ENCODE measurements at regions not wholly inside any gene's neighbourhood (a gene's known extent, or its start where the extent isn't known, plus 50 kb on each side); places are given as distances from the start of the nearest gene placed in this dataset.

DNA sequence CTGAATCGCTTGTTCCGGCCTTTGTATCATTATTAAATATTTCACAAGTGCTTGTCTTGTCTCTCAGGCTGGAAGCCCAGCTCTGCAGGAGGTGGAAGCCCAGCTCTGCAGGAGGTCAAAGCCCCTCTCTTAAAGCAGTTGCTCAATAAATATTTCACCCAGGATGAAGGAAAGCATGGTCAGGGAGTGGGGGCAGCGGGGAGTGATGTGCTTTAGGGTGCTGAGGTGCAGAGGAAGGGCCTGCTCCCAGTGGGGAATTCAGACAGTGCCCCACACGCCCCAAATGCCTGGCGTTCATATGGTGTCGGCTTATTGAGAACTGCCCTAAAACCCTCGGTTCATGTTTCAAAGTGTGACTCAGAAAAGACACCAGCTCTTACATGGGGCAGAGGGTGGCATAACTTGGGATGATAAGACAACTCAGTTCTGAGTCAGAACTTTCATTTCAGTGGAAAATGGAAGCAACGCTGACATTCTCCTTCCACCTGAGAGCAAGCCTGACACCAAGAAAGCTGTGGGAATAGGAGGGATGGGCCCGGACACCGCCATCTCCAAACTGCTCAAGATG lies 114.3 kb upstream of the DAP start:
- DNase-seq, result no peak

DNA sequence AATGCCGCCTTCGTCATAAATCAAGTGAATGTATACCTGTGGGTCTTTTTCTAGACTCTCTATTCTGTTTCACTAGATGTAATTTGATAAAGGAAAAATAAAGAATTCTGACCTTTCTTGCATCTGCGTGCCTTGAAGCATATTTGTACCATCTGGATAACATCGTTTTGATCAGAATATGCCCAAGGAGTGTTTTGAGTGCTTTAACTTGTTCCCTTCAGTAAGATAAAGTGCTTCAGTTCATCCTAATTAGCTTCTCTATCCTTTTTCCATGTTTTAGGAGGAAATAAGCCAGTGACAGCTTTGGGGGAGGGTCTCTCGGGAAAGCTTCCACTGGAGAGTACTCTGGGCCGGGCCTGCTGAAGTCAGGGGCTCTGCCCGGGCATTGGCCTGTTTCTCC lies 113.5 kb upstream of the DAP start:
- DNase-seq, result no peak

DNA sequence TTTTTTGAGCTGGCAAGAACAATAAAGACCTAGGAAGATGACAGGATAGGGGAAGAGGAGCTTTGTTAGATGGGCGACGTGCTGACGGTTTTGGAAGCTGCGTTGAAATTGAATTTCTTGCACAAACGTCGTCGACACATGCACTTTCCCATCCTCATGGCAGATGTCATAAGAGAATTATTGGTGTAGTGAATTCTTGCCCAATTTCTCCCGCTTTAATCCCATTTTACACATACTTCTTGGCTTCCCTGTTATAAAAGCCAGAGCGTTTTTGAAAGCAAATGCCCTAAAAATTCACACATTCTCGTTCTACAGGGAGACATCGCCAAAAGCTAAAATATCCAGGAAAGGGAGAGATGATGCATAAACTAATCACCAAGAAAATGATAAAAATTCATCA lies 109.8 kb upstream of the DAP start:
- no peak for DNase-seq

DNA sequence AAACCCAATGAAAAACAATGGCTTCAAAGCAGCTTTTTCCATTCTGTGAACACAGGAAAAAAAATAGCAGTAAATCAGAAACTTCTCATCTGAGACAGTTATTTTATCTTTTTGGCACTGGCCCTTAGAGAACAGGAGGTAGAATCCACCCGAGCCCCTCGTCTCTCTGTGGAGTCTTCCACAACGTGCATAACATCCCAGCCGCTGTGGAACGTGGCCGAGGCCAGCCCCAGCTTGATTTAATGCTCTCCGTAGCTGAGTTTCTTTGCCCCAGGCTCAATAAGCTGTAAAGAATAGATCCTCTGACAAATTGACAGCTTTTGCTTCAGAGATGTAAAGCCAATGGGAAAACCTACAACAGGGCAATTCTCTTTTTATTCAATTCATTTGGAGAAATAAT lies 107.9 kb upstream of the DAP start:
- no peak for DNase-seq

DNA sequence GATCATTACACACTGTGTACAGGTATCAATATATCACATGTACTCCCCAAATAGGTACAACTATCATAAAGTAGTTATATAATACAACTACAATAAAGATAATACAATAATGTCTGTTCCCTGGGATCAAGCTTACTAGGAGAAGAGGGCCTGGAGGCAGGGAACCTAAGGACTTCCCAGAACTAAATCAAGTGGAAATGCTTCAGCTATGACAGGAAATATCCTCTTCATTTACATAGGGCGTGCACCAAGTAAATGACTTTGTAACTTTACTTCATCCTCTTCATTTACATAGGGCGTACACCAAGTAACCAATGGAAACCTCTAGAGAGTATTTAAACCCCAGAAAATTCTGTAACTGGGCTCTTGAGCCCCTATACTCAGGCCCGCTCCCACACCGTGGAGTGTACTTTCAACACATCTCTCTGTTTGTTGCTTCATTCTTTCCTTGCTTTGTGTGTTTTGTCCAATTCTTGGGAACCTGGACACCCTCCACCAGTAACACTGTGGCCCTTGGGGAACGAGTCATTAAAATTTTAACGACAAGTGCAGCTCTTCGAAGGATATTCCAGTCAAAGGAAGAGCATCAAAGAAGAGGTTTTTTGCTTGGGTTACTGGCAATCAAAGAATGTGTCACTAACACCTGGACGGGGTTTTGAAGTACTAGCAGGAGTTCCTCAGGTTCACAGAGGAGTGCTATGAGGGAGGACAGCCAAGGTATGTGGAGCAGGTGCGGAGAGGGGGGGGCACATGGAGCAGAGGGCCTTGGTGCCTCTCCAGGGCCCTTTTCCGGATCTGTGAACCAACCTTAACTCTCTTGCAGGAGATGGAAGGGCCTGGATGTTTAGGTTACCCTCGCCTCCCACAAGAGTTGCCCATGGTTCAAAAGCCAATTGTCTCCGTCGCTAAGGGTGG lies 106.6 kb upstream of the DAP start:
- no peak for DNase-seq

- no peak for DNase-seq
Measured at GRCh38 chr5:10866913-10867312, 105.9 kb upstream of the DAP start.

GRCh38 chr5:10863763-10864383 lies 102.8 kb upstream of the DAP start:
- no peak for DNase-seq

GRCh38 chr5:10862085-10862484 lies 101.1 kb upstream of the DAP start:
- no peak for DNase-seq

GRCh38 chr5:10861423-10861790 lies 100.4 kb upstream of the DAP start:
- DNase-seq, result no peak

GRCh38 chr5:10860645-10861422 lies 99.8 kb upstream of the DAP start:
- DNase-seq, result no peak

GRCh38 chr5:10860196-10860543 lies 99.1 kb upstream of the DAP start:
- DNase-seq, result no peak

DNA sequence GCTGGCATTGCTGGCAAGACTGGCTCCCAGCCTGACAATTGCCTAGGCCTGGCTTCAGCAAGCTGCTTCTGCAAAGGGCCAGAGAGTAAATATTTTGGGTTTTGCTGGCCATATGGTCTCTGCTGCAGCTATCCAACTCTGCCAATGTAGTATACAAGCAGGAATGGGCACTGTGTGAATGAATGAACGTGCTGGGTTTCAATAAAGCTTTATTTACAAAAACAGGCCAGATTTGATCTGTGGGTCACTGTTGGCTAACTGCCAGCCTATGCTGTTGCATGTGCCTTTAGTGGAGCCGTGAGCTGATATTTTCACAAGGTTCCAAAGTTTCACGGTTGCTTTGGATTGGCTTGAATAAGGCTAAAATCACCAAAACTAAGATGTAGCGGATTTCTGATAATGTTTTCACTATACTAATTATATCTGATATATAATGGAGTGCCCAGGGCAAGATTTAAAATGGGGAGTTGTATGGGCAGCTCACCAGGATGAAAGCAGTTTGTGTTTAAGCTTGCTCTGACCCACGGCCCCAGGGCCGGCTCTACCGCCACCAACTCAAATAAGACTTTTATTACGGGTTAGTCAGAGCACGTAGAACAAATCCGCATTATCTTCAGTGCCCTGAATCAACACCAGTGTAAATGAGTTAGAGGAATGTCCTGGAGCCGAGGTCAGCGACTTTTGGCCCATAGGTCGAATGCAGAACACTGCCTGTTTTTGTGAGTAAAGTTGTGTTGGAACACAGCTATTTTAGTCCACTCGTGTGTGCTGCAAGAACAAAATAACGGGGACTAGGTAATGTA lies 98.6 kb upstream of the DAP start:
- no peak for DNase-seq

- DNase-seq, result no peak
Measured at GRCh38 chr5:10858945-10859344, 97.9 kb upstream of the DAP start.

DNA sequence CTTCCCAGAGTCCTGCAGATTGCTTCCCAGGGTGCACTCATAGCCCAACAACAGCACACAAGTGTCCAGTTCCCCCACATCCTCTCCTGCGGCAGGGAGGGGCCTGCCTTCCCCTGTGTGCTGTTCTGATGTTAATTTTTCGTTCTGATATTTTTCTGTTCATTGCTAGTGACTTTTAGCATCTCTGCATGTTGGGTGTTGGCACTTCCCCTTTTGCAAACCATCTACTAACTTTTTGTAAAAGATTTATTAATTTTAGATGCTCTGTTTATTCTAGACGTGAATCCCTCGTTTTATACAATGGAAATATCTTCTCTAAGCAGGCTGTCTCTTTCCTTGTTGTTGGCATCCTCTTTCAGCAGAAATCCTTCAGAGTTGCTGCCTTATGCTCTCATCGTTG lies 97.3 kb upstream of the DAP start:
- DNase-seq, result no peak

DNA sequence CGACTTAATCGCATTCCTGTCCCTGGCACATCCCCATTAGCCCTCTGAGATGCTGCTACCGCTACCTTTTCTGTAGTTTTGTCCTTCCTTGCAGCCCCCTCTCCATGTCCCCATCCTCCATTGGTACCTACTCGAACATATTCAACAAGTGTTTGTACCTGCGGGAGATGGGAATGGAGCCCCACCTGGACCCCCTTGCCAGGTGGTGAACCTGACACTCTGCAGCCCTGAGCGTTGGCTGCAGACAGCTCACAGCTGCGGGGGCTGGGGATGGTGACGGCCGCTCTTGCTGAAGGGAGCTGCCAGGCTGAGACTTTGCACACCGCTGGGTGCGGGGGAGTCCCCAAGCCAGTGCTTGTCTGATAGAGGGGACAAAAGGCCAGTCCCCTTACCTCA lies 96.3 kb upstream of the DAP start:
- DNase-seq, result no peak

DNA sequence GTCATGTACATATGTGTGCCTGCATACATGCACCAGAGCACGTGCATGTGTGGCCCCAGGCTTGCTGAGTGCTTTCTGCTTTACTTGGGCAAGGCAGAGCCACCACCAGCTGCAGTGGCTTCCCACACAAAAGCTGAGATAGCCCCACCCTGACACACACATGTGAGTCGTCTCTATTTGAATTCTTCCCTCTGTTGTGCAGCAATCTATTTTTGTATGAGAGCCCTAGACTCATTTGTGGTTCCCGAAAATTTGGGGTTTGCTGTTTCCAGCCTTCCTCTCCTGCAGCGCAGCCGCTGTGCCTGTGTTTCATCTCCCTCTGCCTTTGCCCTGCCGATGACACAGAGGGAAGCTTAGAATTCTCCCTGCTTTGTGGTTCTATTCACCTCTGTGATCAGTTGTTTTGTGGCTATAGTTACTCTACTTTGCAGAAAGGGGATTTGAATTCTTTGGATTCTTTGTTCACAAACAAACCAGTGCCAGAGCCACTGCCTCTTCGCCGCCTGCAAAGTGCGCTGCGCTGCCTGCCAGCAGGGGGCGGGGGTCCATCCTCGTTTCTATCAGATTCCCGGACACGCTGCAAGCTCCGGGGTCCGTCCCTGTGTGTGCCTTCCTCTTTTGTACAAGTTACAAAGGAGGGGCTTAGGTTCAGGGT lies 95.8 kb upstream of the DAP start:
- peak; percentile 67 for DNase-seq

DNA sequence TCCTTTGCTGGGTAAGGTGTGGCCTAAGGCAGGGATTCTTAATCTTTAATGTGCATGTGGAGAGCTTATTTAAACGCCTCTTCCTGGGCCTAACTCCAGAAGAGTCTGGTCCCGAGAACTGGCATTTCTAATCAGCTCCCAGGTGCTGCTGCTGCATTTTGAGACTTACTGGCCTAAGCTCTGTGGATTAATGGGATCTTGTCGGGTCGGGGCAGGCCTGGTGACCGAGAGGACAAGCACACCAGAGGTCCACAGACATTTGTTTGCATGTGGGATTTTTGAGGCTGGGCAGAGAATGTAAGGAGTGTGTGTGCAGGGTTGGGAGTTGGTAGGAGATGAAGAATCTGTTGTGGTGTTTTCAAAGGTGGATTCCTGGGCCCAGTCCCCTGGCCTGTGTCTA lies 95.0 kb upstream of the DAP start:
- DNase-seq, result no peak

DNA sequence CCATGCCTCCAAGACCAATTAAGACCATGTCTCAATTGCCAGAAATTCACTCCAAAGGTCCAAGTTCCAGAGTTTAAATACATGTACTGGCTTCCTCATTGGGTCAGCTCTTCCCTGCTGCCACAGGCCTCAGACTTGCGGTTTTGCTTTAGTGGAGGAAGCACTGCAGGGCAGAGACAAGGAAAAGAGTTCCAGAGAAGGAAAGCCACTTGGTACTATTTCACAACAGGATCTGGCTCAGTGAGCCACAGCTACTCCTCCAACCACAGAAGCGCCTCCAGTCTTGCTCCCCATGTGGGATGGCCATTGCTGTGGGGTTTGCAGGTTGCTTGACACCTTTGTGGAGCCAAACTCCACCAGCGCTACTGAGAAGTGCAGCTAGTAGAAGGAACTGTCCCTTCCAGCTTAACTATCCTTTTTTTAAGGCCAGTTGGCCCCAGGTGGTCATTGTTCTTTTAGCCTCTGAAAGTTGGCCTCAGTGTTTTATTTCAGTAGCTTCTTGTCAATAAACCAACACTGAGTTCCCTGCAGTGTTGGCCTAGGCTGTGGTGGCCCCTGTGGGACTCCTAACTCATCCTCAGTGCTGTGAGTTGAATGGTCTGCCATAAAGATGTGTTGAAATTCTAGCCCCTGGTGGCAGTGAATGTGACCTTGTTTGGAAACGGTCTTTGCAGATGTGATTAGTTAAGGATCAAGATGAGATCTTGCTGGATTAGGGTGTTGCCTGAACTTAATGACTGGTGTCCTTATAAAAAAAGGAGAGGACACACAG lies 93.7 kb upstream of the DAP start:
- DNase-seq, result no peak

DNA sequence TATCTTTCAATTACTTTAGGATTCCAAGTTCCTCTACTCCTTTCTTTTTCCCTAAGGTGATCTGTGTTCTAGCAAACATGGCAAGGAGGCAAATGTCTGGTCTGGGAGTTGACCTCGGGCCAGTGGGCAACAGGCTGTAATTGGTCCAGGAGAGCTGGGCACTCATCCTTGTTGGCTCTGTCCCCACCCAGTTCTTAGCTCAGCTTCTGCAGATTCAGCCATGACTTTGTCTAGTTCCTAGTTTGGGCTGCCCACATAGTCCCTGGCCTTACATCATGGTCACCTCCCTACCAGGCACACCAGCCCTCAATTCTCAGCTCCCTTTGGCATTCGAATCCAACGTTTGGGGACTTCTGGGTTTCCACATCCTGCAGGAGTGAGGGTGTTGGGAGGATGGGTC lies 92.1 kb upstream of the DAP start:
- no peak for DNase-seq

GRCh38 chr5:10849278-10849677 lies 88.2 kb upstream of the DAP start:
- DNase-seq, result no peak

GRCh38 chr5:10844016-10844415 lies 83.0 kb upstream of the DAP start:
- DNase-seq, result no peak

All from right kidney (tissue), 1 donor.